LNCAP (cell line): ENCODE measurements at regions not wholly inside any gene's neighbourhood (a gene's known extent, or its start where the extent isn't known, plus 50 kb on each side); places are given as distances from the start of the nearest gene placed in this dataset.

Experiments used
- CTCF ChIP-seq: fragments of 450-650 bp; IDR thresholded peaks from 2 replicates; pipeline ENCODE4 v1.5.1; 2017; ENCODE audit warnings: mild to moderate bottlenecking

DNA sequence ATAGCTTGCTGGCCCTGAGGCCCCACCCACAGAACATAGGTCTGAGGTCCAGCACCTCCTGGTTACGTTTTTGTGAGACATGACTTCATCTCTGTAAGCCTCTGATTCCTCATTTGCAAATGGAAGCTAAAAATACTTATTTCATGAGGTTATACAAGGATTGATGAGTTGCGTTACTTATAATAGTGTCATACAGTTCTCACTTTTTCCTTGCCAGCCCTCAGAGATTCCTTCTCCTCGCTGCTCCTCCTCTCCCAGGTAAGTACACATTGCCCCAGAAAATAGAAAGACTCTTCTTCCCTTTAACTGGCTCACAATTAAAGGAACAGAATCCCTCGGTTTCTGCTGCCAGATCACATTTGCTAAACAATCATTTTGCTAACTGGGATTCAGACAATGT, 739.2 kb downstream of the VRK1 start:
- TF ChIP-seq CTCF, result no peak

GRCh38 chr14:97538749-97539410, 741.7 kb downstream of the VRK1 start:
- no peak for TF ChIP-seq CTCF

GRCh38 chr14:97539411-97539795, 742.2 kb downstream of the VRK1 start:
- TF ChIP-seq CTCF, result no peak

DNA sequence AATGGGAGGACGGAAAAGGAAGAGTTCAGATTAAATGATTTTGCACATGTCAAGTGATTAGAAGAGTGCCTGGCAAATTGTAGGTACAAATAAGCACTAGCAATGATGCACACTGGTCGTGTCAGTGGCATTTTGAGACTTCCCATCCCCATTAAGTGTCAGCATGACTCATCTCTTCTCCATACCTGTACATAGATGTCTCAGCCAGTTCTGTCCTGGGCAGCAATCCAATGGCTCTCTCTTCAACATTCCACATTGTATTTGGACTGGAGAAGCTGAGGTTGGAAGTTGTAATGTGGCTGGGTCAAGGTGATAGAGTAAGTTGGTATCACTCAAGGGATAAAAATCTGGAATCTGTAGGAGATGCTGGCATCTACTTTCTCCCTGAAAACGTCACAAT, 742.7 kb downstream of the VRK1 start:
- no peak for TF ChIP-seq CTCF

DNA sequence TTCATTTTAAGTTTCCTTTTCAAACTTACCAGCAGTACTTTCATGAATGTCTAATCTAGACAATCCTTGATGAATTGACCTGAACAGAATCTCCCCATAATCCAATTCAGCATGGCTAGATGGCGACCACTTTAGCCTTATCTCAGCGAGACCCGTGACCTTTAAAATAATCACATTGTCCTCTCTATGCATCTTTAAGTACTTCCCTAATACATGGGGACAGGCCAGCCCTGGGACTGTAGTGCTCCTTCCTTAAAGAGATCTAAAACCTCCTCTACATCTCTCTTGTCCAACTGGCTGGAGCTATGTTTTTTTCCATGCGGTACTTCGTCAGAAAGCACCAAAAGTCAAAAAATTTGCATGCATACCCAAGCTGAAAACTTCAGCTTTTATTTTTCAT, 746.0 kb downstream of the VRK1 start:
- no peak for TF ChIP-seq CTCF

DNA sequence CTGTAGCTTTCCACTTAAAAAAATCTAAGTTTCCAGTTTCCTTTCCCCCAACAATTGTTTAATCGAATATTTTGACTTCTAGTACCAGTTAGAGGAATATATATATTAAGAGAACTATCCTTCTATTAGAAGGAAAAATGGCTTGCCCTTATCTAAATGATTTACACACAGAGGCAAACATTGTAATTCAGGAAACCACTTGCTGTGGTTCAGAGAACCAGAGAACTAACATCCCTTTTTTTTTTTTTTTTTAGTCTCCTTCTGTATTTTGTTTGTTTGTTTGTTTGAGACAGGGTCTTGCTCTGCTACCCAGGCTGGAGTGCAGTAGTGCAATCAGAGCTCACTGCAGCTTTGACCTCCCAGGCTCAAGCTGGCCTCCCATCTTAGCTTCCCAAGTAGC, 746.6 kb downstream of the VRK1 start:
- TF ChIP-seq CTCF, result no peak

DNA sequence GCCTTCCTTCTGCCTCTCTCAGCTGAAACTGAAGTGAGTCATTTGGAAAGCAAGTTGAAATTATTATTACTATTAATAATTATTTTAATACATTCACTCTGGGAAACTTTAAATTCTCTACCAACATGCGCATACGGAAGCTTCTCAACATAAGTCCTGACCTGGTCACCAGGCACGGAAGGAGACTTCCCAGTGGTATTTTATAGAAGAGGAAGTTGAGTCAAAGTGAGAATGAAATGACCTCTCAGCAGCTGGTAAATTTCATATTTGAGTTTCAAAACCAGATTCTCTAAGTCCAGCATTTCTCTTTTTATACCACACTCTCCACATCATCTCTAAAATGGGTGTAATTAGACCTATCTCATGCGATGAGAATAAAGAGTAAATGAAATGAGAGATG, 747.4 kb downstream of the VRK1 start:
- no peak for TF ChIP-seq CTCF
